ENCODE measurements at regions not wholly inside any gene's neighbourhood (a gene's known extent, or its start where the extent isn't known, plus 50 kb on each side); places are given as distances from the start of the nearest gene placed in this dataset.

DNA sequence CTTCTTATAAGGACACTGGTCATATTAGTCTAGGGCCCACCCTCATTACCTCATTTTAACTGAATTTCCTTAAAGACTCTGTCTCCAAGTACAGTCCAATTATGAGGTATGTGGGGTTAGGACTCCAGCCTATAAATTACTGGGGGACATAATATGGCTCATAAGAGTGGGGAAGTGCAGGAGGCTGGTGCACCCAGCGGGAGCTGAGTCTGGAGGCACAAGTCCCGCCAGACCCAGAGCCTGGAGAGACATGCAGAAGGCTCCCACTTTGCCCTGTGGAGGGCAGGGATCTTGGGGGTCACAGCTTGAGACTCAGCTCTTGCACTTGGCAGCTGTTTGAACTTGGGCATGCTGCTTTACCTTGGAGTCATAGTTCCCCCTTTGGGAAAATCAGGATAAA, 250.4 kb downstream of the RHOU start:
- TF ChIP-seq POLR2A (IDR thresholded peaks at IDR 0.05) (no peak), EP300 (IDR thresholded peaks at IDR 0.05) (no peak)
- TF ChIP-seq, protein P1, sequence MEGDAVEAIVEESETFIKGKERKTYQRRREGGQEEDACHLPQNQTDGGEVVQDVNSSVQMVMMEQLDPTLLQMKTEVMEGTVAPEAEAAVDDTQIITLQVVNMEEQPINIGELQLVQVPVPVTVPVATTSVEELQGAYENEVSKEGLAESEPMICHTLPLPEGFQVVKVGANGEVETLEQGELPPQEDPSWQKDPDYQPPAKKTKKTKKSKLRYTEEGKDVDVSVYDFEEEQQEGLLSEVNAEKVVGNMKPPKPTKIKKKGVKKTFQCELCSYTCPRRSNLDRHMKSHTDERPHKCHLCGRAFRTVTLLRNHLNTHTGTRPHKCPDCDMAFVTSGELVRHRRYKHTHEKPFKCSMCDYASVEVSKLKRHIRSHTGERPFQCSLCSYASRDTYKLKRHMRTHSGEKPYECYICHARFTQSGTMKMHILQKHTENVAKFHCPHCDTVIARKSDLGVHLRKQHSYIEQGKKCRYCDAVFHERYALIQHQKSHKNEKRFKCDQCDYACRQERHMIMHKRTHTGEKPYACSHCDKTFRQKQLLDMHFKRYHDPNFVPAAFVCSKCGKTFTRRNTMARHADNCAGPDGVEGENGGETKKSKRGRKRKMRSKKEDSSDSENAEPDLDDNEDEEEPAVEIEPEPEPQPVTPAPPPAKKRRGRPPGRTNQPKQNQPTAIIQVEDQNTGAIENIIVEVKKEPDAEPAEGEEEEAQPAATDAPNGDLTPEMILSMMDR (IDR thresholded peaks at IDR 0.05), result no peak

Data from ovary (tissue), 3 donors.